ENCODE measurements at regions not wholly inside any gene's neighbourhood (a gene's known extent, or its start where the extent isn't known, plus 50 kb on each side); places are given as distances from the start of the nearest gene placed in this dataset.

GRCh38 chr3:164040991-164041390 lies 1037.3 kb downstream of the SI start:
- no peak for TF ChIP-seq SP1 (IDR thresholded peaks at IDR 0.05; ENCODE audit: low read depth)
- no peak for TF ChIP-seq POLR2A (IDR thresholded peaks at IDR 0.05; ENCODE audit: borderline replicate concordance, extremely low read depth, insufficient read depth, insufficient read length)
- TF ChIP-seq TCF7L2 (IDR thresholded peaks at IDR 0.05; ENCODE audit: borderline replicate concordance, extremely low read depth, insufficient read depth, insufficient read length), result no peak
- TF ChIP-seq ELF1 (IDR thresholded peaks at IDR 0.05; ENCODE audit: borderline replicate concordance, low read depth), result no peak
- no peak for TF ChIP-seq POLR2AphosphoS5 (IDR thresholded peaks at IDR 0.05; ENCODE audit: low read depth, low read length)
- no peak for TF ChIP-seq YY1 (IDR thresholded peaks at IDR 0.05; ENCODE audit: extremely low read depth, insufficient replicate concordance, low read depth, low read length)
- no peak for TF ChIP-seq CTCF (IDR thresholded peaks at IDR 0.05 in 2 of 3, conservative IDR thresholded peaks at IDR 0.05 in 1 of 3; ENCODE audit: borderline replicate concordance in 1 of 3, insufficient read depth in 1 of 3, low read depth in 2 of 3, low read length in 2 of 3)
- no peak for TF ChIP-seq CEBPB (IDR thresholded peaks at IDR 0.05; ENCODE audit: low read depth)
- TF ChIP-seq ATF3 (IDR thresholded peaks at IDR 0.05), result no peak
- no peak for TF ChIP-seq EZH2 (IDR thresholded peaks at IDR 0.05)

Data from HCT116 (cell line).